GM12891 (cell line): ENCODE measurements at regions not wholly inside any gene's neighbourhood (a gene's known extent, or its start where the extent isn't known, plus 50 kb on each side); places are given as distances from the start of the nearest gene placed in this dataset.

ENCODE experiments used
- DNase-seq: peaks from one replicate; pipeline ENCODE4 v3.0.0; 2011; ENCODE audit warnings: low spot score; ENCODE audit not compliant: insufficient read length
- FAIRE-seq: peaks from 2 replicates; lab custom pipeline; 2011; peaks lifted over from hg19 to GRCh38; lab: Jason Lieb, UNC
- PAX5 ChIP-seq: IDR thresholded peaks from 2 replicates; pipeline ENCODE4 v1.6.1; 2011; ENCODE audit warnings: low read length, moderate library complexity, mild to moderate bottlenecking; ENCODE audit not compliant: insufficient read depth, severe bottlenecking
- POLR2A ChIP-seq: IDR thresholded peaks from 2 replicates; pipeline ENCODE4 v1.6.1; 2011; ENCODE audit warnings: low read depth, low read length, control low read depth
- POLR2AphosphoS5 ChIP-seq: IDR thresholded peaks from 2 replicates; pipeline ENCODE4 v1.6.1; 2011; ENCODE audit warnings: low read depth, low read length, control low read depth
- POU2F2 ChIP-seq: IDR thresholded peaks from 2 replicates; pipeline ENCODE4 v1.6.1; 2011; ENCODE audit warnings: low read depth, mild to moderate bottlenecking, control low read depth, low read length, moderate library complexity
- SPI1 ChIP-seq: IDR thresholded peaks from 2 replicates; pipeline ENCODE4 v1.6.1; 2011; ENCODE audit warnings: low read depth, low read length, control low read depth
- TAF1 ChIP-seq: IDR thresholded peaks from 2 replicates; pipeline ENCODE4 v1.6.1; 2011; ENCODE audit warnings: low read depth, low read length, control low read depth

GRCh38 chr17:52504081-52504480 is 345.6 kb upstream of the CA10 start:
- DNase-seq, result no peak
- no peak for FAIRE-seq
- no peak for TF ChIP-seq POLR2A
- no peak for TF ChIP-seq POLR2AphosphoS5
- no peak for TF ChIP-seq POU2F2

GRCh38 chr17:52495646-52496045 is 337.1 kb upstream of the CA10 start:
- TF ChIP-seq TAF1 (no peak), PAX5 (no peak)
- FAIRE-seq (no peak), DNase-seq (no peak)

- DNase-seq (no peak), FAIRE-seq (no peak)
- no peak for TF ChIP-seq SPI1
- no peak for TF ChIP-seq PAX5
- TF ChIP-seq POLR2AphosphoS5, result no peak
- TF ChIP-seq POU2F2, result no peak
- no peak for TF ChIP-seq POLR2A
- TF ChIP-seq TAF1, result no peak
Measured at GRCh38 chr17:52482271-52482670, 323.8 kb upstream of the CA10 start.

- FAIRE-seq, result no peak
- no peak for TF ChIP-seq PAX5
- no peak for TF ChIP-seq TAF1
- TF ChIP-seq POU2F2, result no peak
- TF ChIP-seq POLR2A, result no peak
- TF ChIP-seq POLR2AphosphoS5, result no peak
- no peak for TF ChIP-seq SPI1
Measured at GRCh38 chr17:52477824-52478699, 319.5 kb upstream of the CA10 start.

GRCh38 chr17:52476638-52477313 is 318.3 kb upstream of the CA10 start:
- FAIRE-seq (no peak), DNase-seq (no peak)
- no peak for TF ChIP-seq POLR2AphosphoS5
- TF ChIP-seq POU2F2, result no peak

More at GRCh38 chr17:52477824-52478699, 319.5 kb upstream of the CA10 start:
- no peak for DNase-seq

GRCh38 chr17:52470553-52470952 is 312.0 kb upstream of the CA10 start:
- no peak for FAIRE-seq
- TF ChIP-seq POLR2A, result no peak
- TF ChIP-seq SPI1, result no peak
- no peak for TF ChIP-seq POLR2AphosphoS5
- no peak for TF ChIP-seq POU2F2
- no peak for TF ChIP-seq TAF1
- no peak for TF ChIP-seq PAX5
- DNase-seq, result no peak

- DNase-seq (no peak), FAIRE-seq (no peak)
- TF ChIP-seq TAF1 (no peak), PAX5 (no peak), SPI1 (no peak), POLR2AphosphoS5 (no peak), POU2F2 (no peak), POLR2A (no peak)
Measured at GRCh38 chr17:52465407-52465806, 306.9 kb upstream of the CA10 start.

- DNase-seq, result no peak
- FAIRE-seq, result no peak
- no peak for TF ChIP-seq TAF1
- TF ChIP-seq PAX5, result no peak
- TF ChIP-seq POLR2AphosphoS5, result no peak
- TF ChIP-seq POU2F2, result no peak
Measured at GRCh38 chr17:52451294-52451861, 292.9 kb upstream of the CA10 start.

- DNase-seq, result no peak
- no peak for FAIRE-seq
- no peak for TF ChIP-seq TAF1
- no peak for TF ChIP-seq POLR2AphosphoS5
- no peak for TF ChIP-seq PAX5
- no peak for TF ChIP-seq SPI1
- TF ChIP-seq POU2F2, result no peak
- no peak for TF ChIP-seq POLR2A
Measured at GRCh38 chr17:52442350-52442749, 283.8 kb upstream of the CA10 start.

GRCh38 chr17:52420555-52421078 is 262.1 kb upstream of the CA10 start:
- TF ChIP-seq TAF1, result no peak
- TF ChIP-seq SPI1, result no peak
- no peak for TF ChIP-seq POU2F2
- TF ChIP-seq PAX5, result no peak
- no peak for TF ChIP-seq POLR2A
- no peak for TF ChIP-seq POLR2AphosphoS5
- DNase-seq, result no peak
- FAIRE-seq, result no peak

- TF ChIP-seq SPI1 (no peak), POU2F2 (no peak), POLR2A (no peak)
- FAIRE-seq, result no peak
- no peak for DNase-seq
Measured at GRCh38 chr17:52419229-52419641, 260.7 kb upstream of the CA10 start.
